Esophagus mucosa (tissue), 1 donor: ENCODE measurements at regions not wholly inside any gene's neighbourhood (a gene's known extent, or its start where the extent isn't known, plus 50 kb on each side); places are given as distances from the start of the nearest gene placed in this dataset.
"Not testable (repeated sequence)": the region's sequence is repeated elsewhere in the genome, so short reads cannot be mapped to it uniquely, and the experiment has no call there.

Experiments
- ATAC-seq: fragments of 200-7000 bp; cut with Tn5 transposase; one replicate; pipeline ENCODE4 v1.9.1; 2020
- donor health status: DM: yes; HTN: yes; CAD: no.

DNA sequence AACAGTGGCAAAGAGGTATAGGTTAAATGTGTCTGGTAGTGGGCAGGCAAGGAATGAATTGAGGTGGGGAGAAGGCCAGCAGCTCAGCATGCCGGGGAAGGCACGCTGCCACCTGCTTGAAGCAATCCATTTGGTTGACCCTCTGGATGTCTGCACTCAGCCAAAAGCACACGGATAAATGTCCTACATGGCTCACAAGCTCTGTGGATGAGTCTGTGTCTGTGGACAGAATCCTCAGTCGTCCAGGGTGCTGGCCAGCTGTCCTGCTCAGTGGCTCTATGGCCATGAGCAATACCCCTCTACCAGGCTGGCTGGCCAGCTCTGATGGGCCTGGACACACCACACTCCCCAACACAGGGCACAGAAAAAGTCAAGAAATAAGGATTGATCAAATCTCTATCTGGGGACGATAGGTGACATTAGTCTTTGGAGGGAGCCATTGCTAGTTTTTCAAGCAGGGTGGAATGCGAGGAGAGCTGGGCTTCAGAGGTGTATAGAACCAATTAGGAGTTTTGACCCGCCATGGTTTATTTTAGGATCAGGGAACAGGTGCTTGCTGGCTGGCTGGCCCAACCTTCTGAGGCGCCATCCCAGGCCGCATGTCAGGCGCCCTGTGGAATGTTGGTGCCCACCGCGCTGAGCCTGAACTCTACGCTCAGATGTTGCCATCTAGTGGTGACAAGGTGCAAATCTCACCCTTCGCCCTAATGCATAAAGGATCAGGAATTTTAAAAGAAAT, 493.4 kb downstream of the TNS3 start:
- peak; percentile 66 for ATAC-seq

DNA sequence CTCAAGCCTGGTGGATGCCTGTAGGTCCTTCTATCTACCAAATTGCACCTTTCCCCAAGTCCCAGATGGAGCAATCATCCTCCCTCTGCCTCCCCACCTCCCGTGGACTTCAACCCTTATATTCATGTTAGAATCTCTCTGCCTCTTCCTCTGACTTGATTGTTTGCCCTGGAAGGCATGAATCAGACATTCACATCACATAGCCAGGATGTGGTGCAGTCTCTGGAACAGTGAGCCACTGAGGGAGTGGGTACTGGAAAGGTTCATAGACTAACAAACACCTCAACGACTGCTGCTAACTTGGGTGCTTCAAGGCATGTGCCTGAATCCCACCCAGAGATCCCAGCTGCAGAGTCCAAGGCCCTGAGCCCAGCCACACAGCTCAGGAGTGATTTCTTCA, 494.0 kb downstream of the TNS3 start:
- no peak for ATAC-seq

- no peak for ATAC-seq
Measured at GRCh38 chr7:47085491-47086275, 496.2 kb downstream of the TNS3 start.

GRCh38 chr7:47083476-47084250, 498.2 kb downstream of the TNS3 start:
- no peak for ATAC-seq

DNA sequence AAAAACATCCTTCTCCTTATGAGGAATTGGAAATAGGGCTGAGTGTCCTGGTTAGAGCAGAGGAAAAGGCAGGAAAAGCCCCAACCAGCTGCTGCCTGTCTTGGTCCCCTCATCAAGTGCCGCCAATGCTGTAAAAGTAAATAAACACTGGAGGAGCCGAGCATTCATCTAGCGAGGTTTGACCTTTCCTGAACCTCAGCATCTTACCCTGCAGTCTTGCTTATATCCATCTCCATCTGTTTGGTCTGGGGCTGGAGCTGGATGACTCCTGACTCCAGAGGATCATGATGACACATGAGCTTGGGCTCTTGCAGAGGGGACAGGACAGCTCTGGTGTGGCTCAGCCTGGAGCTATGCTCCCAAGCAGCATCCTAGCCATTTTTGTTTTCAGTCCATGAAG, 501.1 kb downstream of the TNS3 start:
- ATAC-seq: no peak

DNA sequence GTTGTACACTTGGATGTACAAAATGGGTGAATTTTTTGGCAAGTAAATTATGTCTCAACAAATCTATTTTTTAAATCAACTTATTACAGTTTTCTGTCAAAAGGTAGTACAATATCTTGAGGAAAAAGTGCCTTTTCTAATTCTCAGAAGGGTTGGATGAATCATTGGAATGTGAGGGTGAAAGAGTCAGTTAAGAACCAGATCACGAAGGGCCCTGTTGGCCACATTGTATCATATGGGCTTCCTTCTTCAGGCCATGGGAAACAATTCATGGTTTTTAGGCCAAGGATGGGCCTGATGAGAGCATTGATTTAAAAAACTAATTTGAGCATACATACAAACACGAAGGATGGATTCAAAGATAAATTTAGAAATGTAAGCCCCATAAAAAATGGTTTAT, 503.7 kb downstream of the TNS3 start:
- ATAC-seq: no peak

GRCh38 chr7:47074702-47075153, 507.2 kb downstream of the TNS3 start:
- ATAC-seq: no peak

- ATAC-seq: no peak
Measured at GRCh38 chr7:47073284-47073683, 508.6 kb downstream of the TNS3 start.

- ATAC-seq: no peak
Measured at GRCh38 chr7:47071866-47072265, 510.0 kb downstream of the TNS3 start.

- ATAC-seq: no peak
Measured at GRCh38 chr7:47069385-47070076, 512.4 kb downstream of the TNS3 start.

- ATAC-seq: no peak
Measured at GRCh38 chr7:47066976-47067614, 514.8 kb downstream of the TNS3 start.

- no peak for ATAC-seq
Measured at GRCh38 chr7:47056731-47057130, 525.2 kb downstream of the TNS3 start.

DNA sequence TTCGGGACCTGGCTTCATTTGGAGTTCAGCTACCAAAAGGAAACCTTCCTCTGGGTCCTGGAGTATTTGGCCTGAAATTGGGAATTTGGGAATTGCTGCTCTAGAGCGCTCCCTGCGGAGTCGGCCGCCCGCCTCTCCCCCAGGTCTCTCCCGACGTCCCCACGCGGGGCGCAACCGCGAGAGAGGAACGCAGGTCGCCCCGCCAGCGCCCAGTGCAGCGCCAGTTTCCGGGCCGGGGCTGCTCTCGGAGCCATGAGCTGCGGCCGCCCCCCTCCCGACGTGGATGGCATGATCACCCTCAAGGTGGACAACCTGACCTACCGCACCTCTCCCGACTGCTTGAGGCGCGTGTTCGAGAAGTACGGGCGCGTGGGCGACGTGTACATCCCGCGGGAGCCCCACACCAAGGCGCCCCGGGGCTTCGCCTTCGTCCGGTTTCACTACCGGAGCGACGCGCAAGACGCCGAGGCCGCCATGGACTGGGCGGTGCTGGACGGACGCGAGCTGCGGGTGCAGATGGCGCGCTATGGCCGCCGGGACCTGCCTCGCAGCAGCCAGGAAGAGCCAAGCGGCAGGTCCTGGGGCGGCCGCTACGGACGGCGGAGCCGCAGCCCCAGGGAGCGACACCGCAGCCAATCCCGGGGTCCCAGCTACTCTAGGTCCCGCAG, 529.2 kb downstream of the TNS3 start:
- not testable (repeated sequence) for ATAC-seq

DNA sequence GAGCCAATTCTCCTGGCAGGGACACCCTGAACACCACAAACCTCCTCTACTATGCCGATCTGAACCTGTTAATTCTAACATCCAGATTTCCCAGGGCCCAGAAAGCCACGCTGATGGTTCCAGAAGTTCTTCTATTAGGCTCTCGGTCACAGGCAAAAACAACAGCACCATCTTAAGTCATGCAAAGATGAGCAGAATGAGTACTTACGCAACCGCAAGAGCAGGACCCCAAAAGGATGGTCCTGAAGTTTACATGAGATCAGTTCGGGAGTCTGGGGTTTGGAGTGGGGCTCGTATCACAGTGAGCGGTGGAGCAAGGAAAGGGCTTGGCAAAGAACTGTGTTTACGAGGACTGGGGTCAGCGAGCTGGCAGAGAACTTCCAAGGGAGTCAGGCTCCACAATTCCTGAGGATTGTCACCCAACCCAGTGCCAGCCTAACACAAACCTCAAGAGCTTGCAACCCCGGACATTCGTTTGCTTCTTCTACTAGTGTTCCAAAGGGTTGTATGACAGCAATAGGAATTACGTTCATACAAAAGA, 532.6 kb downstream of the TNS3 start:
- ATAC-seq: no peak

DNA sequence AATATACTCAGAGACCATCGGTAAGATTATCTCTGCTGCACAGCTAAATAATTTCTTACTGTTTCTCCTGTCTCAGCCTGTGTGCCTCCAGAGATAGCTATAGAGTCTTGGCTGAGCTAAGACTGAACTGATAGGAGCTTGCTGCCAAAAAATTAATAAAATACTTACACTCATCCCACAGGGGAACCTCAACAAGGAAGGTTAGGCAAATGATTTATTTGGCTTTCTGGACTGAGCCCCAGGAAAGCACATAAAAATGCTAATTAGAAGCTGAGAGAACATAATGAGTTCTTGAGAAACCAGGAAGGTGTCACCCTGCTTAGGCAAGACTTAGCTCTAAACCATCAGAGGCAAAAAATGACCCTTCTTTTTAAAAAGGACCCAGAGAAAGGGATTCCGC, 534.5 kb downstream of the TNS3 start:
- no peak for ATAC-seq

DNA sequence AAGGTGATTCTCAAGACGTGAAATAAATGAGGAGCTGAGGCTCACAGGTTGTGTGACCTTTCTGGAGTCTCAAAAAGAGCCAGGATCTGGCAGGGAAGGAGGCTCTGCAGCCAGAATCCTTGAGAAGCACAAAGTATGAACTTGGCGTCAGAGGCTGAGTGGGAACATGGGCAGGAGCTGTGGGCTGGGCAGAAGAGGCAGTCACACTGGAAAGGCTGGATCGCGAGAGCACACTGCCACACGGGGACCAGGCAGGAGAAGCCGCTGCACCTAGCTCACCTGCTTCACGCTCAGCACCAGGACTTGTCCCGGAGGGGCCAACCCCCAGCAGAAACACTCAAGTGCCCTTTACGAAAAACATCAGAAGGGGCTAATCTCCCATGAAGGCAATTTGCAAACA, 535.0 kb downstream of the TNS3 start:
- no peak for ATAC-seq

- ATAC-seq: no peak
Measured at GRCh38 chr7:47045207-47046051, 536.5 kb downstream of the TNS3 start.

DNA sequence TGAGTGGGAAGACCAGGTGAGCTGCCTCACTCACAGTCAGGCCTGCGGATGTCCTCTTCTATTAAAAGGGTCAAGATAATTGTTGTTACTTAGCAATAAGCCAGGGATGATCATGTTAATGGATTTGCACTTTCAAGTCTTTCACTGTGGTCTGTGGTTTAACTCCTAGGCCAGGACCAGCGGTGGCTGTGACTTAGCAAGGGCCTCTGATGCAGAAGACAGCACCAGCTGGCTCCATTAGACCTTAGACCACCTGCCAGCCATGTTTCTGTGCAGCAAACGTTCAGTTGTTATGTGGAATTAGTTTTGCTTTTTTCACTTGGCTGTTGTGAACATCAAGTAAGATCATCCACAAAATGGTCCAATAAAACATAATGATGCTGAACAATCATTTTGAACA, 537.3 kb downstream of the TNS3 start:
- ATAC-seq: no peak

- no peak for ATAC-seq
Measured at GRCh38 chr7:47043304-47043703, 538.6 kb downstream of the TNS3 start.

GRCh38 chr7:47042669-47043068, 539.2 kb downstream of the TNS3 start:
- peak; percentile 82 for ATAC-seq
